Neural crest cell (in vitro differentiated cells): ENCODE measurements at regions not wholly inside any gene's neighbourhood (a gene's known extent, or its start where the extent isn't known, plus 50 kb on each side); places are given as distances from the start of the nearest gene placed in this dataset.
A peak's percentile ranks its signal among the peaks of the same experiment; 100 is the strongest.

Source experiments
- DNase-seq: peaks from one replicate; pipeline ENCODE4 v3.0.0; 2021; ENCODE audit warnings: low read depth, mixed read lengths, low spot score
- H3K27ac Mint-ChIP-seq: one replicate; pipeline ENCODE4 v1.8.0; 2021; ENCODE audit warnings: mild to moderate bottlenecking, mixed read lengths; ENCODE audit not compliant: unreplicated experiment
- H3K27me3 Mint-ChIP-seq: 2 replicates; pipeline ENCODE4 v1.8.0; 2021; ENCODE audit warnings: low read depth, mild to moderate bottlenecking, mixed read lengths
- H3K36me3 Mint-ChIP-seq: 2 replicates; pipeline ENCODE4 v1.8.0; 2021; ENCODE audit warnings: low read depth, mild to moderate bottlenecking, mixed read lengths
- H3K4me1 Mint-ChIP-seq: 2 replicates; pipeline ENCODE4 v1.8.0; 2021; ENCODE audit warnings: mixed read lengths
- H3K4me3 Mint-ChIP-seq: one replicate; pipeline ENCODE4 v1.8.0; 2021; ENCODE audit warnings: mild to moderate bottlenecking, mixed read lengths
- H3K9me3 Mint-ChIP-seq: 2 replicates; pipeline ENCODE4 v1.8.0; 2021; ENCODE audit warnings: mixed read lengths
- CTCF ChIP-seq: fragments of 200-600 bp; sonication (generic); conservative IDR thresholded peaks from 2 replicates; pipeline ENCODE4 v1.5.0; 2021; ENCODE audit warnings: antibody characterized with exemption, mild to moderate bottlenecking

- H3K27ac Mint-ChIP-seq, result no peak overlapping the region
- no peaks in the 10 kb centered on the region for H3K9me3 Mint-ChIP-seq
- no peaks in the 10 kb centered on the region for H3K36me3 Mint-ChIP-seq
- DNase-seq, result no peak
- H3K27me3 Mint-ChIP-seq, result no peaks in the 10 kb centered on the region
- H3K4me1 Mint-ChIP-seq, result peaks cover 21% of the 10 kb centered on the region
- TF ChIP-seq CTCF, result no peak
- H3K4me3 Mint-ChIP-seq, result no peak overlapping the region
These were observed 54.0 kb upstream of the EYA4 start for GRCh38 chr6:133187114-133187513.

- TF ChIP-seq CTCF, result no peak
- no peak overlapping the region for H3K4me3 Mint-ChIP-seq
- H3K4me1 Mint-ChIP-seq, result peaks cover 22% of the 10 kb centered on the region
- peaks cover 2% of the 10 kb centered on the region for H3K36me3 Mint-ChIP-seq
- no peak for DNase-seq
- H3K27me3 Mint-ChIP-seq, result no peaks in the 10 kb centered on the region
- H3K27ac Mint-ChIP-seq, result no peak overlapping the region
- H3K9me3 Mint-ChIP-seq, result no peaks in the 10 kb centered on the region
These were observed 53.3 kb upstream of the EYA4 start for GRCh38 chr6:133187657-133188453.

GRCh38 chr6:133190912-133191311, 50.2 kb upstream of the EYA4 start:
- H3K4me3 Mint-ChIP-seq, result no peak overlapping the region
- H3K36me3 Mint-ChIP-seq, result peaks cover 2% of the 10 kb centered on the region
- no peaks in the 10 kb centered on the region for H3K27me3 Mint-ChIP-seq
- DNase-seq, result no peak
- H3K9me3 Mint-ChIP-seq, result peaks cover 7% of the 10 kb centered on the region
- no peak for TF ChIP-seq CTCF
- peaks cover 19% of the 10 kb centered on the region for H3K4me1 Mint-ChIP-seq
- H3K27ac Mint-ChIP-seq, result peak overlapping the region; percentile 22

GRCh38 chr6:133191323-133191722, 49.8 kb upstream of the EYA4 start:
- Mint-ChIP-seq H3K27ac (peak overlapping the region; percentile 22), H3K4me3 (no peak overlapping the region), H3K36me3 (peaks cover 2% of the 10 kb centered on the region), H3K27me3 (no peaks in the 10 kb centered on the region), H3K9me3 (peaks cover 7% of the 10 kb centered on the region), H3K4me1 (peaks cover 19% of the 10 kb centered on the region)
- DNase-seq, result no peak
- TF ChIP-seq CTCF, result no peak
